HG02943 (cell line): ENCODE measurements at regions not wholly inside any gene's neighbourhood (a gene's known extent, or its start where the extent isn't known, plus 50 kb on each side); places are given as distances from the start of the nearest gene placed in this dataset.
"Not testable (repeated sequence)": the region's sequence is repeated elsewhere in the genome, so short reads cannot be mapped to it uniquely, and the experiment has no call there.

ENCODE experiments used
- ATAC-seq: cut with Tn5 transposase; IDR thresholded peaks from one replicate; pipeline ENCODE4 v1.9.1; 2021; ENCODE audit warnings: mild to moderate bottlenecking, low read depth, moderate library complexity; ENCODE audit not compliant: unreplicated experiment

DNA sequence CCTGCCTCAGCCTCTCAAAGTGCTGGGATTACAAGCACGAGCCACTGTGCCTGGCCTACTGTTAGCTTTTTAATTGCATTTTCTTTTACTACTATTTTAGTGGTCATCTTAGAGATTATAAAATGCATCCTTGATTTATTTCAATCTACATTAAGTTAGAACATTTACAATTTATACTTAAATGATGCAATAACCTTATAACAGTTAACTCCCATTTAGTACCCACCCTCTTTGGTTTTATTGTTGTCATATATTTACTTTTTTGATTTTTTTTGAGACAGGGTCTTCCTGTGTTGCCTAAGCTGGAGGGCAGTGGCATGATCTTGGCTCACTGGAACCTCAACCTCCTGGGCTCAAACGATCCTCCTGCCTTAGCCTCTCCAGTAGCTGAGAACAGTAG lies 77.3 kb downstream of the PPCDC start:
- ATAC-seq = no peak

DNA sequence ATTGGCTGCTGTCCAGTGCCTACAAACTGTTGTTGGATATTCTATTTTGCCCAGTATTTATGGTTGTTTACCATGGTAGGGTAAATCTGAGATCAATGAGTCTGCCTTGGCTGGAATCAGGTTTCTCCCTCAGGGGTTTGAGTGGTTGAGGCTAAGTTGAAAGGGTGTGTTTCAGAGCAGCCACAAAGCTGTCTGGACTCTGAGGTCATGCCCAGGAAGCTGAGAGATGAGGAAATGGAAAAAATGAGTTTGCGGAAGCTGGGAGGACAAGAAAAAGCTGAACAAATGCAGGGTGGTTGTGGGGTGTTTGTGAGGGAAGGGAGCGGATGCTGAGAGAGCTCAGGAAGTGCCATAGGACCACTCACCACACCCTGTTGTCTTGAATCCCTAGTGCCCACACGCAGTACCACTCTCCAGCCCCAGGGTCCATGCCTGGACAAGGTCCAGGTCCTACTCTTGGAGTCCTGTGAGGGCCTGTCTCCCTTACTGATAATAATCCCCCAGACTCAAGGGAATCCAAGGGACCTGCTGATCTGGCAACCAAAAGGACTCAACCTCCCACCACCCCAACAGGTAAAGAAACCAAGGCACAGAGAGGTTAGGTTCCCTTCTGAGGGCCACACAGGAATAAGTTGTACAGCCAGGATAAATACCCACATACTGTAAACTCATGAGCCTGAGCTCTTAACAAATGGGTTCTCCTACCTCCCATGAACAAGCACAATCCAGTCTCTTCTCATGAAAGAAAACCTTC lies 81.6 kb downstream of the PPCDC start:
- peak; percentile 48 for ATAC-seq

DNA sequence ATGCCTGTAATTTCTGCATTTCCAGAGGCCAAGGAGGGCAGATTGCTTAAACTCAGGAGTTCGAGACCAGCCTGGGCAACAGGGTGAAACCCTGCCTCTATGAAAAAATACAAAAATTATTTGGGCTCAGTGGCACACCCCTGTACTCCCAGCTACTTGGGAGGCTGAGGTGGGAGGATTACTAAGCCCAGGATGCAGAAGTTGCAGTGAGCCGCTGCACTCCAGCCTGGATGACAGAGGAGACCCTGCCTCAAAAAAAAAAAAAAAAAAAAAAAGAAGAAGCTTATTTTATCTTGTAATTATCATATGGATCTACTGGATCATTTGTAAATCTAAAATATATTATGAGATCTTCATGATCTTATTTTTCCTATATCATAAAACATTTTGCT lies 84.1 kb downstream of the PPCDC start:
- no peak for ATAC-seq

GRCh38 chr15:75107908-75108838 lies 84.8 kb downstream of the PPCDC start:
- ATAC-seq = no peak

GRCh38 chr15:75109021-75109735 lies 85.8 kb downstream of the PPCDC start:
- no peak for ATAC-seq

GRCh38 chr15:75109736-75110130 lies 86.3 kb downstream of the PPCDC start:
- ATAC-seq = no peak

DNA sequence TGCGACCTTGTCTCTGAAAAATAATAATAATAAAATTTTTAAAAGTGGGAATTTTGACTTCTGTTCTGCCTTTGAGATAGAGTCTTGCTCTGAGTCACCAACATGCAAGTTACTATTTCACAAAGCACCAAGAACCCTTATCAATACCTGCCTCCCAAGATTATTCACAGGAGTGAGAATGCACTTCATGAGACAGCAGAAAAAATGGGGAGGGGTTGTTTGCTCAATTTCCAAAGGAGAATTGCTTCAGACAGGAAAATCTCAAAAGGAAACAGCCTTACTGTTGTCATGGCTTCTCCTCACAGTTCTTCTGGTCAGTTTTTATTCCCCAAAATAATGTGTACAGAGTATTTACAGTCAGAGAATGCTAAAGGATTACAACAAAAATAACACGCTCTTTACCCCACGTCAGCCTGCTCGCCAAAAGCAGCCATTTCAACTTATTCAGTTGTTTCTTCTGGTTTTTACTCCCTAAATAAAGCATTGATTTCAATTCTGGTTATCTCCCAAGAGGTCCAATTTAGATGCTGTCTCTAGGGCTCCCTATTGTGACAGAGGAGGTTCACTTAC lies 89.0 kb downstream of the PPCDC start:
- no peak for ATAC-seq

DNA sequence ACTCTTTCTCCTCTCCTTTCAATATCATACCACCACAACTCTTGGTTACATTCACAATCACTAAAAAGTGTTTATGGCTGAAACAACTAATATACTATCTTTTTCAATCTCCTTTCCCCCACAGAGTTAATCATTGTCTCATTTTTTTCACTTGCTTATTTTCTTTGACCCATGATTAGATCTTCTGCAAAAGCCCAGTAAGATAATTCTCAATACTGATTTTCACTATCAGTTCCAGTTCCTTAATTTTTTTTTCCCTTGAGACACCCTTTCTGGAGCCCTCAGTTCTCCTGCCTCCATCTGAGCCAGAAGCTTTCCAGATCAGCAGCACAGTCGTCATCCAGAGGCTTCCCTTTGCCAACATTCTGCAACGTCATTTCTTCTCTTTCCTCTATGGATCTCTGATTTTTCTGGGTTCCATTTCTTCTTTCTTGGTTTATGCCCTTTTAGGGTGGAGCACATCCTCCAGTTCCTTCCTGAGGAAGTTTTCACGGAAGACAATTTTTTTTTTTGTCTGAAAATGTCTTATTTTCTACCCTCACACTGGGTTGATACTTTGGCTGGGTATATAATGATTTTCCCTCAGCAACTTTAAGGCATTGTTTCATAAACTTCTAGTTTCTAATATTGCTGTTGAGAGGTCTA lies 88.7 kb upstream of the C15orf39 start:
- ATAC-seq = peak; percentile 57

GRCh38 chr15:75114327-75114726 lies 87.4 kb upstream of the C15orf39 start:
- no peak for ATAC-seq

GRCh38 chr15:75114796-75115195 lies 86.9 kb upstream of the C15orf39 start:
- ATAC-seq = no peak

GRCh38 chr15:75115411-75115913 lies 86.2 kb upstream of the C15orf39 start:
- ATAC-seq = not testable (repeated sequence)

DNA sequence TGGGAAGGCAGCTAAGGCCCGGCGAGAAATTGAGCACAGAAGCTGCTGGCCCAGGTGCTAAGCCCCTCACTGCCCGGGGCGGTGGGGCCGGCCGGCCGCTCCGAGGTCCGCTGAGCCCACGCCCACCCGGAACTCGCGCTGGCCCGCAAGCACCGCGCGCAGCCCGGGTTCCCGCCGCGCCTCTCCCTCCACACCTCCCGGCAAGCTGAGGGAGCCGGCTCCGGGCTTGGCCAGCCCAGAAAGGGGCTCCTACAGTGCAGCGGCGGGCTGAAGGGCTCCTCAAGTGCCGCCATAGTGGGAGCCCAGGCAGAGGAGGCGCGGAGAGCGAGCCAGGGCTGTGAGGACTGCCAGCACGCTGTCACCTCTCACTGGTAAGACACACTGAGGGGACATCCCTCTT lies 85.5 kb upstream of the C15orf39 start:
- ATAC-seq = not testable (repeated sequence)

- no peak for ATAC-seq
These were observed 83.7 kb upstream of the C15orf39 start for GRCh38 chr15:75117993-75118392.

DNA sequence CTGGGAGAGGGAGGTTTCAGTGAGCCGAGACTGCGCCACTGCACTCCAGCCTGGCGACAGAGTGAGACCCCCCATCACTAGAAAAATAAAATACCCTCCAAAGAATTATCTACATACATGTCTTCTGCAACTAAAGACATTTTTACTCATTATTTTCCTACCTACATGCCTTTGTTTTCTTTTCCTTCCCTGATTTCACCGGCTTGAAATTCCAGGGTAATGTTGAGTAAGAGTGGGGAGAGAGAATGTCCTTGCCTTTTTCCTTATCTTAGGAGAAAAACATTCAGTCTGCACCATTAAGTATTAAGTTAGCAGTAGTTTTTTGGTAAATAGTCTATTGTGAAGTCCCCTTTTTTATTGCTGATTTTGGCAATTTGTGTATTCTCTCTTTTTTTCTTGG lies 82.4 kb upstream of the C15orf39 start:
- not testable (repeated sequence) for ATAC-seq

- no peak for ATAC-seq
These were observed 80.2 kb upstream of the C15orf39 start for GRCh38 chr15:75121491-75121890.

GRCh38 chr15:75123395-75123794 lies 78.3 kb upstream of the C15orf39 start:
- ATAC-seq = no peak

DNA sequence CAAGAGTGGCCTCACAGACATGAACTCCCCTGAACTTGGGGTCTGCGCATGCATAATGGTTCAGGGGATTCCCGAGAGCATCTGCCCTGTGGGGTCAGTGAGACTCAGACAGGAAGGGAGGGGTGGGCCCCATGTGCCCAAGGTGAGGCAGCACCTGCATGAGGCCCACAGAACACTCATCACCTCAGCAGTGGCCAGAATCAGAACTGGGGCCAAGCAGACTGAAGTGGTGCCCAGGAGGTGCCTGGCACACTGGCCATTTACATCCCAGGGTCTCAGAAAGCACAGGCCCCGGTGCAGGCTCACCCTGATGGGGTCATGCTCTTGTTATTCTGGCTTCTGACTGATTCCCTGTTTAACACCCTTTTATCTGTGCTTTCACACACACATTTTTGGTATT lies 77.4 kb upstream of the C15orf39 start:
- ATAC-seq = not testable (repeated sequence)

DNA sequence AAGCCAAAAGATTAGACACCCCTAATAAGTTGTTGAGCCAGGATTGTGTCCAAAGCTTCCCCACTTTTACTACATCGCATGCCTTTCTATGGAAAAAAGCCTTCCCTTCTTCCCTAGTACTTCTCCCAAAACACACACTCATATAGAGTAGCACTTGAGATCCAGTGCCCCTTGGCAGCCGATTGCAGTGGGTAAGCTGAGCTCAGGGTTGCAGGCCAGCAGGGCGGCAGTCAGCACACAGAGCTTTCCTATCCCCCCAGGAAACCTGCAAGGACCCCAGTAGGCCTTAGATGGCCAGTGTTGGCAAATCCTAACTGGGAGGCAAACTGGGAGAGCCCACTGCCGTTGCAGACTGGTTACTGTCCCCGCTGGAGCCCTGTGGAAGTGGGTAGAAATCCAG lies 75.7 kb upstream of the C15orf39 start:
- ATAC-seq = no peak

DNA sequence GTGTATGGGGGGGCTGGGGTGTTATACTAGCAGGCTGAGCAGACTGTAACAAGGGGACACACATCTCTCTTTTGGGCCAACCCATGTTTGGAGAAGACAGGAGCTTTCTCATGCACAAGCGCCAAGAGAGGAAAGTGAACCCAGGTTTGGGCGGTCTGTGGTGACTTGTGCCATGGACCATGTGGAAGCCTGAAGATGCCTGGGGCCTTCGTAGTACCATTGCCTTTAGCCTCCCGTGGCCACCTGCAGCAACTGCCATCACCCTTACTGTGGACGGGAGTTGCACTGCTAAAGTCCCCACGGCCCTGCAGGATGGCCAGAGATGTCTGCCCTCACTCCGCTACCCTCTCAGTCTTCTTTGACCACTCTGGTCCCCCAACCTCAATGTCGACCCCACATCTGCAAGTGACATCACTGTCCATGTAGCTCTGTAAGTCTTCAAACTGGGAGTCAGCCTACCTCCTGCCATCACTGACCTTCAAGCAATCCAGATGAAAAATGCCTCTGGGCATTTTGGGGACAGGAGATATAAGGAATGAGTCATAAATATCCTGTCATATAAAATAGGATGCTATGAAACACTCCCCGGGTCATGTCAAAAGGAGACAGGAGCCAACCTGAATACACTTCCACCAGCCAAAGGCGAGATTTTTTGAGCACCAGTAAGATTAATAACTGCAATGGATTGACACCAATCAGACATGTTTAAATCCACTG lies 74.7 kb upstream of the C15orf39 start:
- ATAC-seq = no peak
